HG02840 (cell line): ENCODE measurements at regions not wholly inside any gene's neighbourhood (a gene's known extent, or its start where the extent isn't known, plus 50 kb on each side); places are given as distances from the start of the nearest gene placed in this dataset.
A peak's percentile ranks its signal among the peaks of the same experiment; 100 is the strongest.
"Not testable (repeated sequence)": the region's sequence is repeated elsewhere in the genome, so short reads cannot be mapped to it uniquely, and the experiment has no call there.

ENCODE experiments used
- ATAC-seq: cut with Tn5 transposase; IDR thresholded peaks from one replicate; pipeline ENCODE4 v1.9.1; 2021; ENCODE audit warnings: mild to moderate bottlenecking, moderate library complexity, moderate number of reproducible peaks; ENCODE audit not compliant: unreplicated experiment, low FRiP score

DNA sequence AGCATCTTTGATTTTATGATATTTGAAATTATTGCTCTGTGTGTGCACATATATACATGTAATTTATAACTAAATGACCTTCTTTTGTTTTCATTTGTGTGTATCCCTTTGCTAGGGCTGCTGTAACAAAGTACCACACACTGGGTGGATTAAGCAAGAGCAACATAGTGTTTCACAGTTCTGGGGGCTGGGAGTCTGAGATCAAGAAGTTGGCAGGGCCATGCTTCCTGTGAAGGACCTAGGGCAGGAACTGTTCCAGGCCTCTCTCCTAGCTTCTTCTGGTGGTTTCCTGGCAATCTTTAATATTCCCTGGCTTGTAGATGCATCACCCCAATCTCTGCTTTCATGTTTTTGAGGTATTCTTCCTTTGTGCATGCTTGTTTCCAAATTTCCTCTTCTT lies 1043.9 kb downstream of the TSN start:
- ATAC-seq: no peak

DNA sequence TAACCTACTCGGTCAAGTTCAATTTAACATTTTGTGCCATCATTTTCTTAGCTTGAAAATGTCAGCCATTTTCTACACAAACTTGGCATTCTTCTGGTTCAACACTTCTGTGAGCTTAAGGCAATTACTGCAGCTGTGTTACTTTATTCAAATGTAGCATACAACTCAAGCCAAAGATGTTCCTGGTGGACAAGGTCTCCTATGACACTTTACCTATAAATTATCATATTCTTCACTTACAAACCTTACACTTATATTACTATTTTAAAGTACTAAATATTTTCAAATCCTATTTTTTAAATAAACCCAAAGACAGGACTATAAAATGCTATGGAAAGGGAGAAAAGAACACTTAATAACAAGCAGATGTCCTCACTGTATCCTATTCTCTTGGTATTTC lies 1045.3 kb downstream of the TSN start:
- ATAC-seq: no peak

DNA sequence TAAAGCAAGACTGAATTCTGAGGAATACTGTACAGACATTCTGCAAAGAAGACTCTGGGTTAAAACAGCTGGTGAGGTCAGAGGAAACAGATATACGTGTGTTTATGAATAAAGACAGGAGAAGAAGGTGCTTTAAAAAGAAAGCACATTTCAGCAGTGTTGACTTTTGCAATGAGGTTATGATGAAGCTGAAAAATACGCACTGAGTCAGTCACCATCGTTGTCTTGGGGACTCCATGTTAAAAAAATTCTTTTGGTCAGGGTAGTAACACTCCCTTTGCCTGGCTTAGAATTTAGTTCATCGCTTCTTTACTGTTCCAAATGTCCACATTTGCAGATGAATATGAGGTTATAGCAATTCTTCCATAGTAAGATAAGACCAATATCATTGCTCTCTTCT lies 1049.0 kb downstream of the TSN start:
- no peak for ATAC-seq

DNA sequence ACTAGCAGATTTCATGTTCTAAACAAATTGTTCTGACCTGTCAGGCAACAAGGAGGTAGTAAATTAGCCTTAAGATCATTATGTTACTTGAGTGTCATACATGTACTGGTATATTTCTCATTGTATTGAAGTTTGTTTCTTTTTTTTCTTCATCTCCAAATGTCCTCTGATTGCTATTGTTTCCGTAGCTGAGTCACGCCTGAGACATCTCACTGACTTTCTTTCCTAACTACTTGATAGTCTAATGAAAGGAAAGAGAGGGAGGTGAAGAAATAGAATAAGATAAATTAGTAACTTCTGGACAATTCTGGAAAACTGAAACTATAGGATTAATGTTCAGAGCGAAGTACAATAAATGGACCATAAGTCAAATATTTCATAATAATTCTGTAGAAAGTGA lies 1049.9 kb downstream of the TSN start:
- ATAC-seq: no peak

DNA sequence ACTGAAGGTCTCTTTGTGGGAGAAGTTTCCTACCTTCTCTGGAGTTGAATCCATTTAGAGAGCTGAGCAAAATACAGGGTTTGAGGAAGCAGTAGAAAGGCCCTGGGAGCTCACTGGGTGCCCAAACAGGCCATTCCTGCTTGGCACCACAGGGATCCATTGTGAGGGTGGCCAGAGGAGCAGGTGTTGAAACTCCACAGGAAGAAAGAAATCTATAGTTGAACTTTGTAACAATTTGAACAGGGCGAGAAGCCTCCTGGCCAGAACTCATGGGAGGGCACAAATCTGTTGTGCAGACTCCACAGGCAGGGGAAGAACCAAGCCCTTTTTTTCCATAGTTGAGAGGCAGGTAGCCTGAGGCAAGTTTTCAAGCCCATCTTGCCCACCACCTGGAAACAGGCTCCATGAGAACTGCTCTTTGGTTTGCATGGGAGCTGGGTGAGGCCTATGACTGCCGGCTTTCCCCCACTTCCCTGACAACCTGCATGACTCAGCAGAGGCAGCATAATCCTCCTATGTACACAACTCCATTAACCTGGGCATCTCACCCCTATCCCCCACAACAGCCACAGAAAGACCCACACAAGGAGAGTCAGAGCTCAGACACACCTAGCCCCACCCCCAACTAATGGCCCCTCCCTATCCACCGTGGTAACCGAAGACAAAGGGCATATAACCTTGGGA lies 1053.0 kb downstream of the TSN start:
- ATAC-seq: no peak

DNA sequence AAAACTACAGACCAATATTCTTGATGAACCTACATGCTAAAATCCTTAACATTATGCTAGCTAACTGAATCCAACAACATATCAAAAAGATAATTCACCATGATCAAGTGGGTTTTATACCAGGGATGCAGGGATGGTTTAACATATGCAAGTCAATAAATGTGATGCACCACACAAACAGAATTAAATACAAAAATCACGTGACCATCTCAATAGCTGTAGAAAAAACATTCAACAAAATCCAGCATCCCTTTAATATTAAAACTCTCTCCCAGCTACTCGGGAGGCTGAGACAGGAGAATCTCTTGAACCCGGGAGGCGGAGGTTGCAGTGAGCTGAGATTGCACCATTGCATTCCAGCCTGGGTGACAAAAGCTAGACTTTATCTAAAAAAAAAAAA lies 1056.8 kb downstream of the TSN start:
- ATAC-seq: not testable (repeated sequence)

DNA sequence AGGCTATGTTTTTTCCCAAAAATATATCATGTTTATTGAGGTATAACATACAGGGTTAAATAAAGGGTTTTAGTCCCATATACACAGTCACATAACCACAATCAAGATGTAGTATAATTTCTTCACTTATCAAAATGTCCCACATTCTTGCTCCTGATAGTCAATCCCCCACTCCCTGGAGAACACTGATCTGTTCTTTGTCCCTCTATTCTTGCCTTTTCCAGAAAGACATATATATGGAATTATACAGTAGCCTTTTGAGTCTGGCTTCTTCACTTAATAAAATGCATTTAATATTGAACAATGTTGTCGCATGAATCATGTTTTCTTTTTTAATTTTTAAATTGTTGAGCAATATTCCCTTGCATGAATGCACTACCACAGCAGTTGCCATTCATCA lies 1059.7 kb downstream of the TSN start:
- ATAC-seq: no peak

DNA sequence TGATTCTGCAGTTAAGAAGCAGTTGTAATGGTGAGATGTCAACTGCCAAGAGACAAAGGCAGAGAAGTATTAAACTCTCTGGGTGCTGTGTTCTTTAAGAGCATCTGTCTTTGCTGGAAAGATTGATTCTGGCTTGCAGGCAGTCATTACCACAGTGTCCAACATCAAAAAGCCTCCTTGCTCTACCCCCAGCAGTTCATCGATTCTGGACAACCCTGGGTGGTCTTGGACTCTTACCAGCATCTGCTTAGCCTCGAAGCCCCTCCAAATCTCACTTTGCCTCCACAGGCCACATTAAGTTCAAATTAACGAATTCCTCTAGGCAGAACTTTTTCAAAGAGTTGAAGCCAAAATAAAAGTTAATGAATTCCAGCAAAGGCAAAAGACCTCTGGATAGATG lies 1061.4 kb downstream of the TSN start:
- no peak for ATAC-seq

DNA sequence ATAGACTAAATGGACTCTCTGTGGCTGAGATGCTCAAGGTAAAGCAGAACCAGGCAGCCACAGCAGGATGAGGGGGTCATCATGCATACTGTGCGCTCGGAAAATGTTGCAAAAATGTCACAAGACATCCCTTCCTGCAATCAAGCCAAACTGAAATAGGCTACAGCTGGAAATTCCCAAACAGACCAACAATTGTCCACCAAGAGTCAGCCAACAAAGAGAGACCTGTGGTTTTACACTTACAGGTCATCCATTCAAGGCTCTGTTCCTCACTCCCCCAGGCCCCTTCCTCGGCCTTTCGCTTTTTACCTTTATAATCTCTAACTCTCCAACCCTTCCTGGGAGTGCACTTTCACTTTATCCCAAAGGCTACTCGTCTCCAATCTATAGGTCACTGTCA lies 1066.9 kb downstream of the TSN start:
- no peak for ATAC-seq

DNA sequence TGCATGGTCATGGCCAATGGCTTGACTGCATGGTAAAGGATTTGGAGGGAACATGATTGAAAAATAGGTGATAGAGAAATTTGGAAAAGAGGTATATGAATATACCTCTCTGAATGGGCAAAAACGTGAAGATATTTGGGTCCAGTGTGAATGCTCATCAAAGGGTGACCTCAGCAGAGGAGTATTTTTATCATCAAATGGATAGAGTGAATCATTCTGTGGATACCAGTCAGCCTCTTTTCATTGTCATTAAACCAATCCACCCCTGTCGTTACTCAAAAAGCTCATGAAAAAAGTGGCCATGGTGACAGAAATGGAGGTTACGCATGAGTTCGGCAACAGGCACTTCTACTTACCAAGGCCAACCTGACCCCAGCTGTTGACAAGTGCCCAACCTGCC lies 1074.7 kb downstream of the TSN start:
- ATAC-seq: no peak

DNA sequence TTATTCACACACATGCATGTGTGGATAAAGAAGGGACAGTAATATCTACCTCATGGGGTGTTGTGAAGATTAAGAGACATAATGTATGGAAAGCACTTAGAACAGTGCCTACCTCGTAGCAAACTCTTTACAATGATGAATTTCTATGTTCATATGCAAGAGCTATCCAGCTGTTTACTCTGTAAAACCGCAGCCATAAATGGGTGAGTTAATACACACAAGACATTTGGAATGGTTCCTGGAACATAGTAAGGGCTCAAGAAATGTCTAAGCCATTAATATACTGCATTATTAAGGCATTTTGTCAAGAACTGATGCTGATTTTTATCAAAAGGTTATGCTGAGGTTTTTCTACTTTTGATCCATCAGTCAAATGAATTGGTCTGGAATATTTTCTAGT lies 1076.2 kb downstream of the TSN start:
- ATAC-seq: no peak

DNA sequence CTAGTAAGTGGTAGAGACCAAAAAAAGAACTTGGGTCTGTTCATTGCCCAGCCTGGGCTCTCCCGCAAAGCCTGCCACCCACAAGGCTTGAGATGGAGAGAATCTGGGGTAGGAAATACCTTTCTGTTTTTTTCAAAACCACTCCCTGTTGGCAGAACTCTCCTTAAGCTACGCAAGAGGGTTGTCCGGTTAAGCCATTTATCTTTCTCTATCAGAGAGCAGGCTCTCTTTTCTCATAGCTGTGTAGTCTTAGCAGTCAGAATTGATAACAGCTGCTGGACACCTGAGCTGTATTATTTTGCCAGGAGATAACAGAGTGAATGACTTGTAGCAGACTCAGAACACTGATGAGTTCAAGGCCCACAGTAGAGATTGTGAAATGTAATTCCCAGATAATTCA lies 1088.1 kb downstream of the TSN start:
- no peak for ATAC-seq

DNA sequence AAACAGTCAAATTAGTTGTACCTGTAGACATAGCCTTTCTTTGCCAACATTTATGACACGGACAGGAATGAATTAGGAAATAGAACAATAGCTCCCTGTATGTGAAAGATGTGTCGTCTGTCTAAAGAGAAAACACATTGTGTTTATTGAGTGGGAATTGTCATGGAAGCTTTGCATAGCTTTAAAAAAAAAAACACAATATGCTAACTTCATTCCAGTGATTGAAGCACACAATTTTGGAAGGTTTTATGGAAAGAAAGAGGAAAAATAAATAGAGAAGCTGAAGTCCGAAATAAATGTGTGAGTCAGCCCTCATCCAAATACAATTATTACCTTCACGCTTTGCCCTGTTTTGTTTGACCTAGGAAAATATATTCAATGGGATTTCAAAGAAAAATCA lies 1095.7 kb downstream of the TSN start:
- ATAC-seq: no peak

DNA sequence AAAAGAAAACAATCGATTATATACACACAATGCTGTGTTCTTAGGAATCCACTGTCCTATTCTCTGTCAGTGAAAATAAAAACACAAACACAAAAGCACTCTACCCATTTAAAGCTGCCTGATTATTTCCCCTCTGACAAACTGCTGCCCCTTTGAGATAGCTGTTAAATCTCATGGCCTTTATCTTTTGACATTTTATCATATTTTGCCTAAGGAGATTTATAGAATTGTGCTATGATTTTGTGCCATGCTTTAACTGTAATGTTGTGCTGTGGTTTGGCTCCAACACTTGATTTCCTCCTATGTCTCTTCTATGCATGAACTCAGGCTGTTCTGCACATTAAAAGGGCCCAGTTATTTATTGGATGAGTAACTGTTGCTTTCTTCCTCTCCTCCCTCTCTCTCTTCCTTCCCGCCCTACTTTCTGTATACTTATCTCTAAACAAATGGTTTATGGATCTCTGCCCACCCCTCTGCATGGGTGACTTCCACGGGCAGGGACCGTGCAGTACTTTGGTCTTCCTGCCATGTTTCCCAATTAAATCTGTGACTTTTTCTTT lies 1096.6 kb downstream of the TSN start:
- ATAC-seq: no peak

DNA sequence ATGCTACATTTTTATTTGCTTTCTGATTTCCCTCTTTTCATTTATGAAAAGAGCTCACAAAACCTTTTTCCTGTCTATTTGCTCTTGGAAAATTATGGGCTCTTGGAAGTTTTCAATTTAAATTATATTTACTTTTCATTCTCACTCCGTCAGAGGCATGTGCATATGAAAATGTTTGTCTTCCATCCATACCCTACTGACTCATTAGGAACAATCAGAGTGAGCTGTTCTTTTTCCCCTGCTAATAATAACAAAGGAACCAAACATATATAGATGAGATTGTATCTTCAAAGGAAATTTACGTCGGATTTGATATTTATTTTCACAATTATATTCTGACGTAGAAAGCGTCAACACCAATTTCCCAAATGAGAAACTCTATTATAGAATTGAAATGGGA lies 1101.2 kb downstream of the TSN start:
- no peak for ATAC-seq

DNA sequence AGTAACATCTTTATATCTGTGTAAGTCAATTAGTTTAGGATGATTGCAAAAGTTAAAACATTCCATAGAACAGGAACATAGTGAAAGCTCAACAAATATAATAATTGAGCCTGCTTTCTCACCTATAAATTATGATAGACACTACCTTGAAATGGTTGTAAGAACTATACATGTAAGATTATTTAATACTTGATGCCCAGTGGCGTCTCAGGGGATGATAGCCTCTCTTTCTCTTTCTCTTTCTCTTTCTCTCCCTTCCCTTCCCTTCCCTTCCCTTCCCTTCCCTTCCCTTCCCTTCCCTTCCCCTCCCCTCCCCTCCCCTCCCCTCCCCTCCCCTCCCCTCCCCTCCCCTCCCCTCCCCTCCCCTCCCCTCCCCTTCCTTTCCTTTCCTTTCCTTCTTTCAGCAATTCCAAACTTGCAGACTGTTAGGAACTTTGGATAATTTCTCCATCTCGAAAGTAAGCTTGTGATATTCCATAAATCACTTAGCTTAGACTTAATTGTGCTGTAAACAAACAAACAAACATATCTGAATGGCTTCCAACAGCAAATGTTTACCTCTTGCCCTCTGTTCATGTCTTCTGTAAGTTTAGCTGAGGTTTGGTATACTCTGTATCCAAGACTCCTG lies 1102.7 kb downstream of the TSN start:
- no peak for ATAC-seq

DNA sequence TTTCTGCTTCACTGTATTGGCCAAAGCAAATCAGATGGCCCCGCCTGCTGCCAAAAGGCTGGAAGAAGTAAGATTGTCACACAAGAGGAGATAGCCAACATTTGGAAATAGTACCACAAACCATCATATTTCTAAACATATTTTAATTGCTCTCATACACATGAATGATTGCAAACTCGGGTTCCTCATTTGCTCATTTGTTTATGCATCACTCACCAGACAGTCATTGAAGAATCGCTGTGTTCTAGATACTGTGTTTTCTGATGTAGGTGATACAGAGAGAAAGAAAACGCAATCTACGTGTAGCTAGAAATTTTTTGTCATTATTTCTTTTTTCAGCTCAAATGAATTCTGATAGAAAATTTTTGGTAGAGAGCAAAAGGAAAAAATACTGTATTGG lies 1103.4 kb downstream of the TSN start:
- ATAC-seq: no peak

DNA sequence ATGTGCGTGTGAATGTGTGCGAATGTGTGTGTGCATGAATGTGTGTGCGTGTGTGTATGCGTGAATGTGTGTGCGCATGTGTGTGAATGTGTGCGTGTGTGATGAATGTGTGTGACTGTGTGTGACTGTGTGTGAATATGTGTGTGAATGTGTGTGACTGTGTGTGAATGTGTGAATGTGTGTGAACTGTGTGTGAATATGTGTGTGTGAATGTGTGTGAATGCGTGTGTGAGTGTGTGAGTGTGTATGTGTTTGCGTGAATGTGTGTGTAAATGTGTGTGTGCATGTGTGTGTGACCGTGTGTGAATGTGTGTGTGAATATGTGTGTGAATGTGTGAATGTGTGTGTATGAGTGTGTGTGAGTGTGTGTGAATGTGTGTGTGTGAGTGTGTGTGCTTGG lies 1103.8 kb downstream of the TSN start:
- ATAC-seq: no peak

DNA sequence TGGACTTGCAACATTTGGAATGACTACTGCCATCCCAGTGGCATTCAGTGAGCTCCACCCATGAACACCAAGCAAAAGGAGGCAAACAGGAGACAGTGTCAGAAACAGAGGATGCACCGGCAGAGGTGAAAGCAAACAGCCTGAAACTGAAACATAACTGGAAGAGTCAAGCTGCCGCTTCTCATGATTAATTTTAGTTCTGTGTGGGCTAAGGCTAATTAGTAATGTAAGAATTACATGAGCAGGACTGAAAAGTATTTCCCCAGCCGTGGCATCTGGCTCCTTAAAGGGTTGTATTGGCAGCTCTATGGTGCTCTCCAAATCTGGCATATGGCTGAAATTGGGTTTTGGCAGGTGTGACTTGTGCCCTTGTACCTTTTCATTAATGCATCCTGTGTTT lies 1108.1 kb downstream of the TSN start:
- ATAC-seq: peak; percentile 87

DNA sequence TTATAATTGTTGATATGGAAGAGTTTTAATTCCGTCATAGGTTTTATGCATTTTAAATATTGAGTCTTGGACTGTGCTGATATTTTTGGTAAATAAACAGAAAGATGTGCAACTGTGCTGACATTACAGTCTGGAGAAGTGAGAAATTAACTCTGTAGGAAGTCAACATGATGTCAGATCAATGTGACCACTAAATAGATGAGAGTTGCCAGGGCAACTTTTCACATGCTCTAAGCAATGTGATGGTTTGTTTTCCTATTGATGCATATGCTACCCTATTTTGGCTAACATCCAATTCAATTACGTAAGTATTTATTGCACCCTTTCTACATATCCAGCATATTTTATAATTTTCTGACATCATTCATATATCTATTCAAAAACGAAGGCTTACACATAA lies 1109.3 kb downstream of the TSN start:
- no peak for ATAC-seq

DNA sequence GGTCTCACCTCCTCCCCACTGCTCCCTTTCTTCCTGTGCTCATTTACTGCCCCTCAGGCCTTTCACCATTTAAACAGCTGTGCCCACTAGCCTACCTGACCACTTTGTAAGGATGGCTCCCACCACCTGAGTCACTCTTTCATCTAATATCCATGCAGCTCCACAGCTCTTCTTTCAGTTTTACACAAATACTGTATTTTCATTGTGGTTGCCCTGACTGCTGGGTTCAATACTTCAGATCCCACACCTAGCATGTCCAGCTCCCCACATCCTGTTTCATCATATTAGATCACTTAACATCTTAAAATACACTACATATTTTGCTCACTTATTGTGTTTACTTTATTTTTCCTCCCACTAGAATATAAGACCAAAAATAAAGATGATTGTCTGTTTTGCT lies 1110.6 kb downstream of the TSN start:
- no peak for ATAC-seq

DNA sequence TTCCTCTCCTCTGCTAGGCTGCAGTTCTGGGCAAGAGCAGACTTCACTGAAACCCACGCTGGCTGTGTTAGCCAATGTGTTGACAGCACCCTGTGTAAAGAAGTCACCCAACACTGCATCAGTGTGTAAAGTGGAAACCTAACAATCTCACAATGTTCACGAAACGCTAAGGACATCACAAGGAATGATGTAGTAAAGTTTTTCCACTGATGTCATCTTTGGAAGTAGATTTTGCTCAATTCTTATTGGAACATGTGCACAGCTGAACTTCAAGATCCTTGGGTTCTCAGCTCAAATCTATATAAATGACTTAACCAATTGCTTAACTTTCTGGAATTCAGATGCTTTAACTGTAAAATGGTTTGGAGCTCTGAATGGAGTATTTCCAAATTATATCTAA lies 1112.5 kb downstream of the TSN start:
- no peak for ATAC-seq
